ENCODE measurements at regions not wholly inside any gene's neighbourhood (a gene's known extent, or its start where the extent isn't known, plus 50 kb on each side); places are given as distances from the start of the nearest gene placed in this dataset.

DNA sequence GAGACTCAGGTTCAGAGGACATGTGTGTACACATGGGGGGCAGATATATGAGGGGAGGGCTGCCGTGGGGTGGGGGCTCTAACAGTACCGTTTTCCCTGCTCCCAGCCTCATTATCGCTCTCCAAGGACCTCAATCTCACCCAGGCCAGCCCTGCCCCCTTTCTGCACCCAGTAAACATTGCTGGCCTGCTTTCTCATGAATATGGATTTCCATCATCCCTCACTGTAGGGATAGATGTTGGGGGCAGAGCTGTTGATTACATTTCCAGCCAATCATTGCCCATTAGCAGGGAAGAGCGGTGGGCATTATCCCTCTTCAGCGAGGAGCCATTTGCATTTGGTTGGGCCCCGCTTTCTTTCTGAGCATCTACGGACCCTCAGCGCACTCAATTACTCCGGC lies 273.8 kb downstream of the RPS6KC1 start:
- H3K36me3 ChIP-seq (ENCODE audit: insufficient read depth, insufficient read length, low read length): no peaks in the 10 kb centered on the region
- H3K4me1 ChIP-seq (ENCODE audit: insufficient read depth, insufficient read length): no peaks in the 10 kb centered on the region
- DNase-seq (ENCODE audit: low read depth, low spot score): no peak
- H3K9ac ChIP-seq (ENCODE audit: insufficient read length, low read depth): no peak overlapping the region
- no peaks in the 10 kb centered on the region for H3K27me3 ChIP-seq (ENCODE audit: insufficient read depth, insufficient read length)
- no peak overlapping the region for H3K4me3 ChIP-seq (ENCODE audit: insufficient read length, low read depth)
- no peaks in the 10 kb centered on the region for H3K9me3 ChIP-seq (ENCODE audit: insufficient read depth, low read length)
- TF ChIP-seq SUZ12 (IDR thresholded peaks at IDR 0.05; ENCODE audit: extremely low read depth, insufficient read depth, insufficient read length) (no peak), ZNF274 (IDR thresholded peaks at IDR 0.05; ENCODE audit: low read depth, low read length) (no peak), YY1 (IDR thresholded peaks at IDR 0.05; ENCODE audit: insufficient read depth, insufficient read length) (no peak)

DNA sequence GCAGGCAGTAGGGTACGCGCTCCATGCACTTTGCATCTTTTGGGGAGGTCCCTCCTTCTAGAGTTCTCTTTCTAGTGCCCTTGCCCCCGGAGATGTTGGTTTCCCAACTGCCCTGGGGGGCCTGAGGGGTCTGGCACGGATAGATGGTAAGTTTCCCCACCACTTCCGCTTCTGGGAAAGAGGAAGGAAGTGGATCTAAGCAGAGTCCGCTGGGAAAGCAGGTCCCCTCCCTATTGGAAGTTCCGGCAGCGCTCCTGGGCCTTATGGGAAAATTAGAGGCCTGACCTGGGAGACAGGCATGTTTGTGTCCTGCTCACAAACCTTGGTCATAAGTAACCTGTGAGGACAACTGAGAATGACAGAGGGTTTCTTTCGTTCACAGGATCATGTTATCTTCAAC lies 274.4 kb downstream of the RPS6KC1 start:
- H3K4me3 ChIP-seq (ENCODE audit: insufficient read length, low read depth): no peak overlapping the region
- no peak for DNase-seq (ENCODE audit: low read depth, low spot score)
- no peaks in the 10 kb centered on the region for H3K4me1 ChIP-seq (ENCODE audit: insufficient read depth, insufficient read length)
- H3K27me3 ChIP-seq (ENCODE audit: insufficient read depth, insufficient read length): no peaks in the 10 kb centered on the region
- no peak overlapping the region for H3K9ac ChIP-seq (ENCODE audit: insufficient read length, low read depth)
- no peaks in the 10 kb centered on the region for H3K36me3 ChIP-seq (ENCODE audit: insufficient read depth, insufficient read length, low read length)
- H3K9me3 ChIP-seq (ENCODE audit: insufficient read depth, low read length): no peaks in the 10 kb centered on the region
- TF ChIP-seq ZNF274 (IDR thresholded peaks at IDR 0.05; ENCODE audit: low read depth, low read length) (no peak), SUZ12 (IDR thresholded peaks at IDR 0.05; ENCODE audit: extremely low read depth, insufficient read depth, insufficient read length) (no peak), YY1 (IDR thresholded peaks at IDR 0.05; ENCODE audit: insufficient read depth, insufficient read length) (no peak)

DNA sequence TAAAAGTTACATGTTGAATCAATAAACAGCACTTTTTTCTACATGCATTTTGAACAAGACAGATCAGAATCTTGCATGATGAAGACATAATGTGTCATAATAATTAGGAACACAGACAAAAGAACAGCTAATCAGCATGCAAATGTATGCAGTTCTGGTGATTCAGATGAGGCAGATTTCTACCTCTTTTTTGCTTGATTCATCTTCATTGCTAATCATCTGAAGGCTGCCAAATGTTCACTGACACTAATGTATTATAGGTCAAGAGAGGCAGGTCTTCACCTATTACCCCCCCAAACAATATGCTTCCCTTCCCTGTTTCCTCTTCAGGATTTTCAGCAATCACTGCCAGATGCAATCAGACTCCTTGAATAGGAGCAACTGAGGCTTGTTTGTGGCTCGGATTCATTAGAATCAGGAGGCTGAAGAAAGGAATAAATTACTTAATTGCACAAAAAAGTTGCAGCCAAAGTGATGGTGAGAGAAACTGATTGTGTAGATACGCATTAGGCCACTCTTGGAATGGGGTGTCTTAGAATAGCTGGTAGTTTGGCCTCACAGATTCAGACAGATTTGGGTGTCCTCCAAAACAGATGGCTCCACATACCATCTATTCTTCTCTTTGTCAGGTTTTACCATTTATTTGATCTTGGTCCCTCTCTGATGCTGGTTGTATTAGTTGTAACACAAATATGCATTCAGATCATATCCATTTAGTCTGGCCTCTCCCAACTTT lies 275.4 kb downstream of the RPS6KC1 start:
- H3K36me3 ChIP-seq (ENCODE audit: insufficient read depth, insufficient read length, low read length): no peaks in the 10 kb centered on the region
- H3K9ac ChIP-seq (ENCODE audit: insufficient read length, low read depth): no peak overlapping the region
- no peak overlapping the region for H3K4me3 ChIP-seq (ENCODE audit: insufficient read length, low read depth)
- TF ChIP-seq ZNF274 (IDR thresholded peaks at IDR 0.05; ENCODE audit: low read depth, low read length) (no peak), YY1 (IDR thresholded peaks at IDR 0.05; ENCODE audit: insufficient read depth, insufficient read length) (no peak), SUZ12 (IDR thresholded peaks at IDR 0.05; ENCODE audit: extremely low read depth, insufficient read depth, insufficient read length) (no peak)
- H3K9me3 ChIP-seq (ENCODE audit: insufficient read depth, low read length): no peaks in the 10 kb centered on the region
- H3K27me3 ChIP-seq (ENCODE audit: insufficient read depth, insufficient read length): no peaks in the 10 kb centered on the region
- H3K4me1 ChIP-seq (ENCODE audit: insufficient read depth, insufficient read length): no peaks in the 10 kb centered on the region
- no peak for DNase-seq (ENCODE audit: low read depth, low spot score)

DNA sequence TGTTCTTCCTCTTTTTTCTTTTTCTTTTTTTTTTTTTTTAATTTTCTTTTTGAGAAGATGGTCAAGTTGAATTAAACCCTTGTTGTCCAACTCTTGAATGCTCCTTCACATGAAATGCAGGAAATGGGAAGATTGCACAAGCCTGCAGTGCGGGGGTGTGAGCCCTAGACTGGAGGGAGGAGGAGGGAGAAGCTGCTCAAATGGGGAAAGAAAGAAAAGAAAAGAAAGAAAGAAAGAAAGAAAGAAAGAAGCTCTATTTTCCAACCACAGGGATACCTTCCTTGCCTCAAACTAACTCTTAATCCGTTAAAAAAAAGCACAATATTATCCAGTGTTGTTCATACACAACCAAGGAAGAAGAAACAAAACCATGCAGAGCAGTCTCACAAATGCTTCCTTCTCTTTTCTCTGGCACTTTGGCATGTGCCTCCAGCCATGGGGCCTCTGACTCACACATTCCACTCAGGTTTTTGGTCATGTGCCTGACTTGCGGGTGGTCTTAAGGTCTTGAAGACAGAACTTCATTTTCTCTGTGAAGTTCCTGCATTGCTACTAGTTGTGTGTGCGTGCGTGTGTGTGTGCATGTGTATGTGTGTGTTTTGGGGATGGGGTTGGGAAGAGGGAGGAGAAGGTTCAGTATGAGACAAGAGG lies 276.1 kb downstream of the RPS6KC1 start:
- DNase-seq (ENCODE audit: low read depth, low spot score): peak; percentile 23
- Histone ChIP-seq H3K36me3 (ENCODE audit: insufficient read depth, insufficient read length, low read length) (no peaks in the 10 kb centered on the region), H3K4me1 (ENCODE audit: insufficient read depth, insufficient read length) (no peaks in the 10 kb centered on the region), H3K27me3 (ENCODE audit: insufficient read depth, insufficient read length) (no peaks in the 10 kb centered on the region), H3K9me3 (ENCODE audit: insufficient read depth, low read length) (no peaks in the 10 kb centered on the region), H3K4me3 (ENCODE audit: insufficient read length, low read depth) (no peak overlapping the region), H3K9ac (ENCODE audit: insufficient read length, low read depth) (no peak overlapping the region)
- no peak for TF ChIP-seq ZNF274 (IDR thresholded peaks at IDR 0.05; ENCODE audit: low read depth, low read length)
- TF ChIP-seq SUZ12 (IDR thresholded peaks at IDR 0.05; ENCODE audit: extremely low read depth, insufficient read depth, insufficient read length): no peak
- TF ChIP-seq YY1 (IDR thresholded peaks at IDR 0.05; ENCODE audit: insufficient read depth, insufficient read length): no peak

DNA sequence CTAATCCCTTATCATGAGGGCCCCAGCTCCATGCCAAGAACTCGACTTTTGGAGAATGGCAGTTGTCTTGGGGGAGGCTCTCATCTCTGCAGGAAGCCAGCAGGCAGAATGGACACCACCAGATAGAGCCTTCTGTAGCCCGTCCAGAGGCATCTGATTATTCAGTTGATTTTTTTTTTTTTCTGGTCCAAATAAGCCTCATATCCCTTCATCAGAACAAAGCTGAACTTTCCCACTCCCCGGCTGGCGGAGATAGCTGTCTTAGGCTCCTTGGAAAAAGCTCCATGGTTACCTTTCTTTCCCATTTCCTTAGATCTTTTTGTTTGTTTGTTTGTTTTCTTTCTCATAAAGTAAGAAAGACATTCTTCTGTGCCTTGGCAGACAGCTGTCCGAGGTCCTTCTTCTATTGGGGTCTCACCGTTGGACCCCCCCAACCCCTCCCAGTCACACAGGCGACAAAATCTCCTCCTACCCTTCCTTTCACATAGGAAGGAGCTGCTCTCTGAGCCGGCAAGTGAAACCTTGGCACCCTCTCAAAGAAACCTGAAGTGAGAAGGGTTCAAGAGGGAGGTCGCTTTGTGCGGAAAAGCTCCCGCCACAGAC lies 278.5 kb downstream of the RPS6KC1 start:
- no peak overlapping the region for H3K4me3 ChIP-seq (ENCODE audit: insufficient read length, low read depth)
- H3K27me3 ChIP-seq (ENCODE audit: insufficient read depth, insufficient read length): no peaks in the 10 kb centered on the region
- no peak overlapping the region for H3K9ac ChIP-seq (ENCODE audit: insufficient read length, low read depth)
- no peaks in the 10 kb centered on the region for H3K36me3 ChIP-seq (ENCODE audit: insufficient read depth, insufficient read length, low read length)
- TF ChIP-seq YY1 (IDR thresholded peaks at IDR 0.05; ENCODE audit: insufficient read depth, insufficient read length): no peak
- no peak for TF ChIP-seq SUZ12 (IDR thresholded peaks at IDR 0.05; ENCODE audit: extremely low read depth, insufficient read depth, insufficient read length)
- TF ChIP-seq ZNF274 (IDR thresholded peaks at IDR 0.05; ENCODE audit: low read depth, low read length): no peak
- no peaks in the 10 kb centered on the region for H3K4me1 ChIP-seq (ENCODE audit: insufficient read depth, insufficient read length)
- no peaks in the 10 kb centered on the region for H3K9me3 ChIP-seq (ENCODE audit: insufficient read depth, low read length)
- DNase-seq (ENCODE audit: low read depth, low spot score): no peak

DNA sequence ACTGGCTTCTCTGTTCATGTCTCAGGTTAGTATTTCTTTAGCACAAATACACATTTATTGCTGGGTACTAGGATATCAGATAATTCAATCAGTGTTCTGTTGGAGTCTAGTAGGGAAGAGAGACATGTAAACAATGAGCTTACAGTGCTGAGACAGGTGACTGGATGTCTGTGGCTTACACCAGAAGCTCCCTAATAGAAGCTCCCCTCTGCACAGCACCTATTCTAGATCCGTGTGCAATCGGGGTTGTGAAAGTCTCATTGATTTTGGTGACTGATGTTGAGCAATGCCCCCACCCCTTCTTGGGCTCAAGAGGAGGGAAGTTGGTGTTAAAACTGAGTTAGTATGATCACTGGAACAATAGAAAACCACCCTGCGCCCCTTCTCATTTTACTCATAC lies 279.2 kb downstream of the RPS6KC1 start:
- Histone ChIP-seq H3K27me3 (ENCODE audit: insufficient read depth, insufficient read length) (no peaks in the 10 kb centered on the region), H3K9ac (ENCODE audit: insufficient read length, low read depth) (no peak overlapping the region), H3K4me3 (ENCODE audit: insufficient read length, low read depth) (no peak overlapping the region), H3K4me1 (ENCODE audit: insufficient read depth, insufficient read length) (no peaks in the 10 kb centered on the region), H3K36me3 (ENCODE audit: insufficient read depth, insufficient read length, low read length) (no peaks in the 10 kb centered on the region), H3K9me3 (ENCODE audit: insufficient read depth, low read length) (no peaks in the 10 kb centered on the region)
- TF ChIP-seq SUZ12 (IDR thresholded peaks at IDR 0.05; ENCODE audit: extremely low read depth, insufficient read depth, insufficient read length) (no peak), ZNF274 (IDR thresholded peaks at IDR 0.05; ENCODE audit: low read depth, low read length) (no peak), YY1 (IDR thresholded peaks at IDR 0.05; ENCODE audit: insufficient read depth, insufficient read length) (no peak)
- DNase-seq (ENCODE audit: low read depth, low spot score): no peak

DNA sequence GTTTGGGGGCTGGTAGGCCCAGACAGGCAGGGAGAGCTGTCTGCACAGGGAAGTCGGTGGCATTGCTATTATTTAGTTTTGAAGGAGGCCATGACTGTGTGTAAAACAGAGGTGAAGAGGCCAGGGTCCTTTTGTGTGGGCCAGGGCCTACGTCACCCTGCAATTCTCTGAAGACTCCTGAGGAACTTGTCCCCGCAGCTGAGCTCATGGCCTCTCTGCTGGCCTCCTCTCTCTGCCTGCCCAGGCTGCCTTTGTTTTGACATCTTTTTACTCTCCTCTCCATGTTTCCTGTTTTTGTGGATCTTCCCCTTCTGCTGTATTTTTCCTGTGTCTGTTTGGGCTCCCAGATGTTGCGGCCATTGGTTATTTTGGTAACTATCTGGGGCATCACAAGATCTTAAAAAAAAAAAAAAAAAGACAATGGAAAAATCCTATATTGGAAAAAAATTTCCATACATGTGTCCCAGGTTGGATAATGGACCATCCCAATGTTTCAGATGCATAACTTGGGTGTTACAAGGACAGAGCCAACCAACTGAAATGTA lies 280.7 kb downstream of the RPS6KC1 start:
- TF ChIP-seq ZNF274 (IDR thresholded peaks at IDR 0.05; ENCODE audit: low read depth, low read length) (no peak), SUZ12 (IDR thresholded peaks at IDR 0.05; ENCODE audit: extremely low read depth, insufficient read depth, insufficient read length) (no peak), YY1 (IDR thresholded peaks at IDR 0.05; ENCODE audit: insufficient read depth, insufficient read length) (no peak)
- Histone ChIP-seq H3K27me3 (ENCODE audit: insufficient read depth, insufficient read length) (no peaks in the 10 kb centered on the region), H3K4me3 (ENCODE audit: insufficient read length, low read depth) (no peak overlapping the region), H3K9me3 (ENCODE audit: insufficient read depth, low read length) (no peaks in the 10 kb centered on the region), H3K9ac (ENCODE audit: insufficient read length, low read depth) (no peak overlapping the region), H3K4me1 (ENCODE audit: insufficient read depth, insufficient read length) (no peaks in the 10 kb centered on the region), H3K36me3 (ENCODE audit: insufficient read depth, insufficient read length, low read length) (no peaks in the 10 kb centered on the region)
- DNase-seq (ENCODE audit: low read depth, low spot score): no peak
